ENCODE measurements at regions not wholly inside any gene's neighbourhood (a gene's known extent, or its start where the extent isn't known, plus 50 kb on each side); places are given as distances from the start of the nearest gene placed in this dataset.

- TF ChIP-seq L3MBTL2 (conservative IDR thresholded peaks at IDR 0.05) (no peak), ELF4 (IDR thresholded peaks at IDR 0.05) (no peak), SP1 (IDR thresholded peaks at IDR 0.05) (no peak), FOXK2 (IDR thresholded peaks at IDR 0.05) (no peak), HDGF (IDR thresholded peaks at IDR 0.05; ENCODE audit: borderline replicate concordance) (no peak), BHLHE40 (IDR thresholded peaks at IDR 0.05; ENCODE audit: borderline replicate concordance) (no peak), ZNF384 (IDR thresholded peaks at IDR 0.05) (no peak), ARNT (IDR thresholded peaks at IDR 0.05) (no peak), SUZ12 (IDR thresholded peaks at IDR 0.05) (no peak), NFRKB (IDR thresholded peaks at IDR 0.05) (no peak), PKNOX1 (IDR thresholded peaks at IDR 0.05) (no peak), TARDBP (IDR thresholded peaks at IDR 0.05) (no peak), CTBP1 (IDR thresholded peaks at IDR 0.05; ENCODE audit: borderline replicate concordance) (no peak), FOXM1 (IDR thresholded peaks at IDR 0.05; ENCODE audit: borderline replicate concordance) (no peak)
These were observed 503.8 kb upstream of the ADAMTS16 start for GRCh38 chr5:4636378-4636777.

Data from HEK293T (cell line).